Omental fat pad (tissue), 3 donors: ENCODE measurements at regions not wholly inside any gene's neighbourhood (a gene's known extent, or its start where the extent isn't known, plus 50 kb on each side); places are given as distances from the start of the nearest gene placed in this dataset.

Experiments
- ATAC-seq: fragments of 150-250 bp; one replicate; pipeline ENCODE4 v1.9.1; 2016; ENCODE audit warnings: mild to moderate bottlenecking, moderate library complexity; ENCODE audit not compliant: low FRiP score
- DNase-seq: peaks from one replicate; pipeline ENCODE4 v3.0.0-alpha.2; 2019; ENCODE audit warnings: low spot score
- CTCF ChIP-seq, 3 donors: fragments of 450-650 bp; IDR thresholded peaks; one replicate each; pipeline ENCODE4 v1.5.1; 2016 to 2017; ENCODE audit warnings: antibody characterized with exemption in 3 of 3, mild to moderate bottlenecking in 3 of 3, moderate library complexity in 2 of 3

- DNase-seq = no peak
- no peak for ATAC-seq
- TF ChIP-seq CTCF (IDR thresholded peaks at IDR 0.05) = no peak
Measured at GRCh38 chr5:8766448-8766847, 779.4 kb downstream of the SEMA5A start.

DNA sequence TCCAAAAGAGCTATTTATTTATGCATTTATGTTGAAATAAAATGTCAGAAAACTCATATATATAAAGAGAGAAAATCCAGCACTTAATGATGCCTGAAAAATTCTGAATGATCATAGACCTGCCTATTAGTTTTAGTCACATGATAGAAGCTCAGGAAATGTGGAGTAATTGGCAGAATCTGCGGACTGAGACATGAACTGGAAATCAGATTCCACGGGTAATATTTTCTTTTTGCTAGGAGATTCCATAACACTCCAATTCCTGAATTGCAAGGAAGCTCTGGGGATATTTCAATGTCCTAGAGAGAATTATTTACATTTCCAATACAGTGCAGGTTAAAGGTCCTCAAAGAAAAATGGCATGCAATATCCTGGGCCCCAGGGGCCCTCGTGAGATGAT is 778.8 kb downstream of the SEMA5A start:
- TF ChIP-seq CTCF (IDR thresholded peaks at IDR 0.05) = no peak
- DNase-seq = no peak
- no peak for ATAC-seq

DNA sequence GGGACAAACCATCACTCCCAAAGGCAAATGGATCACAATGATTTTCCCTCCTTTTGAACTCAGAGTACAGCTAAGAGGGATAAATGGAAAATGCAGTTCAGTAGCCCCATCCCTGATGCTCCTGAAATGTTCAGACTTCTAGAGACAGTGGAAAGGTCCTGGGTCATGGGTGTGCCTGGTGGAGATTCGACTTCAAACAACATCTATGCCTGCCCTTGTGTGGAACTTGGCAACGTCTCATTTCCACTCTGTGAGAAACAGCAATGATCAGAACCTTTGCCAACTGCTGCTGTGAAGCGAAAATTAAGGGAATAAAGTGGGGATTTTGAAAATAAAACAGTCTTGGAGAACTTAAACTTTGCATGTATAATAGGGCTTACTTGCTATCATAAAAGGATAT is 778.1 kb downstream of the SEMA5A start:
- TF ChIP-seq CTCF (IDR thresholded peaks at IDR 0.05) = no peak
- ATAC-seq = no peak
- DNase-seq = no peak

GRCh38 chr5:8769631-8770030 is 776.2 kb downstream of the SEMA5A start:
- TF ChIP-seq CTCF (IDR thresholded peaks at IDR 0.05) = no peak
- ATAC-seq (no peak), DNase-seq (no peak)

DNA sequence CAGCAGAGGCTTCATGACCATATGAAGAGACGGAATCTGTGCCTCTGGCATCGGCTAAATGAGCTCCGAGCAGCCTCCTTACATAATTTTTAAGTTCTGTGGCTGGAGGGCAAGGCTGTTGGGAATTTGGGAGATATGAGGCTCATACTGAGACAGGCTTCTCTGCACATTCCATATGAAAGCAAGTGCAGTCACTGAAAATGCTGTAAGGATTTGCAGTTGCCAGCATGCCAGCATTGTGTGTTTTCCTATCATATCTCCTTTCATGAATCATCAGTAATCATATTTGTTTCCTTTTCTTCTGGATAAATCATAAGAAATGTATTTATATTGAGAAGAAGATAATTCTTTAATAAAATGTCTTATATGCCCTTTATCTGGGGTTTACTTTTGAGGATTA is 775.4 kb downstream of the SEMA5A start:
- TF ChIP-seq CTCF (IDR thresholded peaks at IDR 0.05) = no peak
- DNase-seq (no peak), ATAC-seq (no peak)

DNA sequence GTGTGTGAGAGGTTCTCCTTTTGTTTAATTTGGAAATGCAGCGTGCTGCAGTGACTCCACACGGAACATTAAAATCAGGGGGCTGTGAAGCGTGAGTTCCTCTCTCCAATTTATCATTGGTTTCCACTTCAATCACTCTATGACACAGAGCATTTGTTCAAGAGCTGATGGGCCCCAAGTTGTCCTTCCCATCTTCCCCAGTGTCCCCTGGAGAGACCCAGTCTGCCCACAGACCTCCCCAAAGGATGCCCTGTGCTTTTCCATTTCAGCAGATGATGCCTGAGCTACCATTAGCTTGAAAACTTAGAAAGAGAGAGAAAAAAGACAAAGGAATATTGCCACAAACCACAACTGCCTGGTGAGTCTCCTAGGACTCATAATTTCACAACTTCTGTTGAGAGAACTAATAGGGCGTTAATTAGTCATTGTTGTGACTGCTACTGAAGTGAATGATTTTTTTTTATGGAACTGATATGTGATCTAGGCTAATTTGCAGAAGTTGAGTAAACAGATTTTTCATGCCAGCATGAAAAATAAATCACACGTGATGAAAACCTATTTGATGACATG is 772.7 kb downstream of the SEMA5A start:
- no peak for ATAC-seq
- no peak for DNase-seq
- no peak for TF ChIP-seq CTCF (IDR thresholded peaks at IDR 0.05)

DNA sequence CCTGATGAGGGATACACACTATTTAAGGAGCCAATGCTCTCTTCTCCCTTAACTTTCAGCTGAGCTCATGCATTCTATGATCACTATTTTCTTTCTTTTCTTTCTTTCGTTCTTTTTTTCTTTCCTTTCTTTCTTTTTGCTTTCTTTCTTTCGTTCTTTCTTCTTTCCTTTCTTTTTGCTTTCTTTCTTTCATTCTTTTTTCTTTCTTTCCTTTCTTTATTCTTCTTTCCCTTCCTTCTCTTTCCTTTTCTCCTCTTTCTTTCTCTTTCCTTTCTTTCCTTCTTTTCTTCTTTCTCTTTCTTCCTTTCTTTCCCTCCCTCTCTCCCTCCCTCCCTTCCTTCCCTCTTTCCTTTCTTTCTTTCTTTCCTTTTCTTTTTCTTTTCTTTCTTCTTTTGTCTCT is 761.2 kb downstream of the SEMA5A start:
- DNase-seq (no peak), ATAC-seq (no peak)
- TF ChIP-seq CTCF (IDR thresholded peaks at IDR 0.05) = no peak
